Activated CD8-positive, alpha-beta T cell treated with anti-CD3 and anti-CD28 coated beads, Interleukin-2, amount 10 ng/mL, durations not matched to agents 7 days and 5 days (primary cell): ENCODE measurements at regions not wholly inside any gene's neighbourhood (a gene's known extent, or its start where the extent isn't known, plus 50 kb on each side); places are given as distances from the start of the nearest gene placed in this dataset.

Experiments
- ATAC-seq: fragments of 150-1000 bp; cut with Tn5 transposase; one replicate; pipeline ENCODE4 v1.10.0; 2021; ENCODE audit warnings: moderate library complexity
- CTCF ChIA-PET: fragments of 350-600 bp; sonication (Branson Sonifier 250); formaldehyde crosslinking; loops from one replicate; lab custom pipeline; 2021; ENCODE audit warnings: antibody characterized with exemption; lab: Charles Lee
- POLR2A ChIA-PET: fragments of 350-600 bp; sonication (Branson Sonifier 250); formaldehyde crosslinking; loops from one replicate; lab custom pipeline; 2021; ENCODE audit warnings: antibody characterized with exemption; lab: Charles Lee
- DNase-seq: peaks from one replicate; pipeline ENCODE4 v3.0.0-alpha.2; 2020
- H3K27ac Mint-ChIP-seq: one replicate; pipeline ENCODE4 v1.8.0; 2021; ENCODE audit warnings: mild to moderate bottlenecking, mixed read lengths
- H3K27me3 Mint-ChIP-seq: one replicate; pipeline ENCODE4 v1.8.0; 2021; ENCODE audit warnings: low read depth, mixed read lengths
- H3K36me3 Mint-ChIP-seq: one replicate; pipeline ENCODE4 v1.8.0; 2021; ENCODE audit warnings: low read depth, mixed read lengths
- H3K4me1 Mint-ChIP-seq: one replicate; pipeline ENCODE4 v1.8.0; 2021; ENCODE audit warnings: low read depth, mixed read lengths
- H3K4me3 Mint-ChIP-seq: one replicate; pipeline ENCODE4 v1.8.0; 2021; ENCODE audit warnings: mild to moderate bottlenecking, mixed read lengths
- H3K9me3 Mint-ChIP-seq: one replicate; pipeline ENCODE4 v1.8.0; 2022; ENCODE audit warnings: mixed read lengths; ENCODE audit not compliant: insufficient read depth

- Mint-ChIP-seq H3K4me3 (no peak overlapping the region), H3K27me3 (no peaks in the 10 kb centered on the region), H3K36me3 (no peaks in the 10 kb centered on the region), H3K27ac (no peak overlapping the region), H3K9me3 (no peaks in the 10 kb centered on the region), H3K4me1 (no peaks in the 10 kb centered on the region)
- ChIA-PET CTCF (no interaction called here), POLR2A (no interaction called here)
- no peak for DNase-seq
- no peak for ATAC-seq
Observed at GRCh38 chr2:186058614-186059013, 320.0 kb downstream of the FSIP2 start.

- H3K4me1 Mint-ChIP-seq, result no peaks in the 10 kb centered on the region
- H3K4me3 Mint-ChIP-seq, result no peak overlapping the region
- DNase-seq (no peak), ATAC-seq (no peak)
- no peak overlapping the region for H3K27ac Mint-ChIP-seq
- no peaks in the 10 kb centered on the region for H3K36me3 Mint-ChIP-seq
- no peaks in the 10 kb centered on the region for H3K27me3 Mint-ChIP-seq
- POLR2A ChIA-PET, result no interaction called here
- CTCF ChIA-PET, result no interaction called here
- H3K9me3 Mint-ChIP-seq, result no peaks in the 10 kb centered on the region
Observed at GRCh38 chr2:186059096-186059495, 320.5 kb downstream of the FSIP2 start.

GRCh38 chr2:186060744-186061440, 322.3 kb downstream of the FSIP2 start:
- ChIA-PET POLR2A (no interaction called here), CTCF (no interaction called here)
- ATAC-seq (no peak), DNase-seq (no peak)
- H3K27ac Mint-ChIP-seq, result no peak overlapping the region
- H3K4me1 Mint-ChIP-seq, result no peaks in the 10 kb centered on the region
- H3K27me3 Mint-ChIP-seq, result no peaks in the 10 kb centered on the region
- H3K4me3 Mint-ChIP-seq, result no peak overlapping the region
- H3K9me3 Mint-ChIP-seq, result no peaks in the 10 kb centered on the region
- no peaks in the 10 kb centered on the region for H3K36me3 Mint-ChIP-seq

GRCh38 chr2:186064507-186064906, 325.9 kb downstream of the FSIP2 start:
- no peaks in the 10 kb centered on the region for H3K4me1 Mint-ChIP-seq
- no peaks in the 10 kb centered on the region for H3K36me3 Mint-ChIP-seq
- POLR2A ChIA-PET, result no interaction called here
- ATAC-seq (no peak), DNase-seq (no peak)
- no peak overlapping the region for H3K27ac Mint-ChIP-seq
- no peaks in the 10 kb centered on the region for H3K9me3 Mint-ChIP-seq
- CTCF ChIA-PET, result no interaction called here
- H3K27me3 Mint-ChIP-seq, result no peaks in the 10 kb centered on the region
- H3K4me3 Mint-ChIP-seq, result no peak overlapping the region

GRCh38 chr2:186065491-186065890, 326.9 kb downstream of the FSIP2 start:
- CTCF ChIA-PET, result no interaction called here
- Mint-ChIP-seq H3K9me3 (no peaks in the 10 kb centered on the region), H3K4me3 (no peak overlapping the region), H3K27me3 (no peaks in the 10 kb centered on the region), H3K36me3 (no peaks in the 10 kb centered on the region), H3K27ac (no peak overlapping the region), H3K4me1 (no peaks in the 10 kb centered on the region)
- POLR2A ChIA-PET, result no interaction called here
- ATAC-seq, result no peak
- no peak for DNase-seq

- DNase-seq (no peak), ATAC-seq (no peak)
- Mint-ChIP-seq H3K4me3 (no peak overlapping the region), H3K27ac (no peak overlapping the region), H3K9me3 (no peaks in the 10 kb centered on the region), H3K27me3 (no peaks in the 10 kb centered on the region), H3K4me1 (no peaks in the 10 kb centered on the region), H3K36me3 (no peaks in the 10 kb centered on the region)
- ChIA-PET CTCF (no interaction called here), POLR2A (no interaction called here)
Observed at GRCh38 chr2:186068139-186068801, 329.7 kb downstream of the FSIP2 start.

GRCh38 chr2:186069676-186070075, 331.1 kb downstream of the FSIP2 start:
- DNase-seq (no peak), ATAC-seq (no peak)
- CTCF ChIA-PET, result no interaction called here
- no peaks in the 10 kb centered on the region for H3K4me1 Mint-ChIP-seq
- H3K36me3 Mint-ChIP-seq, result no peaks in the 10 kb centered on the region
- no peaks in the 10 kb centered on the region for H3K9me3 Mint-ChIP-seq
- no peak overlapping the region for H3K27ac Mint-ChIP-seq
- H3K4me3 Mint-ChIP-seq, result no peak overlapping the region
- POLR2A ChIA-PET, result no interaction called here
- H3K27me3 Mint-ChIP-seq, result no peaks in the 10 kb centered on the region

GRCh38 chr2:186085226-186085625, 346.6 kb downstream of the FSIP2 start:
- ATAC-seq (no peak), DNase-seq (no peak)
- Mint-ChIP-seq H3K4me3 (no peak overlapping the region), H3K9me3 (no peaks in the 10 kb centered on the region), H3K27me3 (no peaks in the 10 kb centered on the region), H3K36me3 (no peaks in the 10 kb centered on the region), H3K27ac (no peak overlapping the region), H3K4me1 (no peaks in the 10 kb centered on the region)
- CTCF ChIA-PET, result interaction anchor here (1.2 kb wide), 1 partner anchor 9 kb away, joined by 3 read pairs; no protein-coding TSS in a partner anchor
- POLR2A ChIA-PET, result no interaction called here

- CTCF ChIA-PET, result no interaction called here
- ATAC-seq (no peak), DNase-seq (no peak)
- Mint-ChIP-seq H3K4me3 (no peak overlapping the region), H3K9me3 (no peaks in the 10 kb centered on the region), H3K4me1 (no peaks in the 10 kb centered on the region), H3K27me3 (no peaks in the 10 kb centered on the region), H3K36me3 (no peaks in the 10 kb centered on the region), H3K27ac (no peak overlapping the region)
- POLR2A ChIA-PET, result no interaction called here
Observed at GRCh38 chr2:186093174-186093573, 354.6 kb downstream of the FSIP2 start.

- no peaks in the 10 kb centered on the region for H3K27me3 Mint-ChIP-seq
- ChIA-PET POLR2A (no interaction called here), CTCF (no interaction called here)
- DNase-seq (no peak), ATAC-seq (no peak)
- no peaks in the 10 kb centered on the region for H3K4me1 Mint-ChIP-seq
- H3K27ac Mint-ChIP-seq, result no peak overlapping the region
- no peaks in the 10 kb centered on the region for H3K36me3 Mint-ChIP-seq
- no peak overlapping the region for H3K4me3 Mint-ChIP-seq
- H3K9me3 Mint-ChIP-seq, result no peaks in the 10 kb centered on the region
Observed at GRCh38 chr2:186098821-186099220, 360.2 kb downstream of the FSIP2 start.

- no peaks in the 10 kb centered on the region for H3K27me3 Mint-ChIP-seq
- POLR2A ChIA-PET, result no interaction called here
- no peak overlapping the region for H3K4me3 Mint-ChIP-seq
- H3K36me3 Mint-ChIP-seq, result no peaks in the 10 kb centered on the region
- H3K4me1 Mint-ChIP-seq, result no peaks in the 10 kb centered on the region
- H3K27ac Mint-ChIP-seq, result no peak overlapping the region
- ATAC-seq (no peak), DNase-seq (no peak)
- H3K9me3 Mint-ChIP-seq, result no peaks in the 10 kb centered on the region
- CTCF ChIA-PET, result no interaction called here
Observed at GRCh38 chr2:186099826-186100225, 361.2 kb downstream of the FSIP2 start.

- Mint-ChIP-seq H3K27me3 (no peaks in the 10 kb centered on the region), H3K9me3 (no peaks in the 10 kb centered on the region), H3K27ac (no peak overlapping the region), H3K4me1 (no peaks in the 10 kb centered on the region), H3K36me3 (no peaks in the 10 kb centered on the region), H3K4me3 (no peak overlapping the region)
- ChIA-PET CTCF (no interaction called here), POLR2A (no interaction called here)
- ATAC-seq (no peak), DNase-seq (no peak)
Observed at GRCh38 chr2:186100636-186101035, 362.0 kb downstream of the FSIP2 start.
